ENCODE measurements at regions not wholly inside any gene's neighbourhood (a gene's known extent, or its start where the extent isn't known, plus 50 kb on each side); places are given as distances from the start of the nearest gene placed in this dataset.

GRCh38 chr11:128282053-128282452 lies 305.3 kb downstream of the ETS1 start:
- H3K27me3 Mint-ChIP-seq (ENCODE audit: insufficient read depth) = no peaks in the 10 kb centered on the region
- no peak overlapping the region for H3K4me3 Mint-ChIP-seq
- no peaks in the 10 kb centered on the region for H3K27me3 ChIP-seq (ENCODE audit: control insufficient read depth, insufficient read depth, low read length, poor library complexity, severe bottlenecking)
- no peak for DNase-seq
- no peaks in the 10 kb centered on the region for H3K36me3 Mint-ChIP-seq (ENCODE audit: low read depth)
- H3K9me3 Mint-ChIP-seq = no peaks in the 10 kb centered on the region
- H3K9ac ChIP-seq (ENCODE audit: extremely low read depth, low read length, poor library complexity, severe bottlenecking) = no peak overlapping the region
- no peak overlapping the region for H3K27ac ChIP-seq (ENCODE audit: low read depth, low read length)
- H3K27ac Mint-ChIP-seq = no peak overlapping the region
- TF ChIP-seq CTCF (conservative IDR thresholded peaks at IDR 0.05) = no peak
- H3K4me1 Mint-ChIP-seq = no peaks in the 10 kb centered on the region
- H3K4me3 ChIP-seq (ENCODE audit: low read length) = no peak overlapping the region
- H3K4me1 ChIP-seq (ENCODE audit: control insufficient read depth, insufficient read depth, low read length) = no peaks in the 10 kb centered on the region
- no peaks in the 10 kb centered on the region for H3K36me3 ChIP-seq (ENCODE audit: control insufficient read depth, insufficient read depth, low read length)
- H3K9me3 ChIP-seq (ENCODE audit: control insufficient read depth, low read length) = no peaks in the 10 kb centered on the region
- 96 to 100% methylated on average over 3 to 7 of the region's 7 CpGs for WGBS, 2 experiments (ENCODE audit: insufficient coverage in 1 of 2, insufficient read length in 1 of 2)

DNA sequence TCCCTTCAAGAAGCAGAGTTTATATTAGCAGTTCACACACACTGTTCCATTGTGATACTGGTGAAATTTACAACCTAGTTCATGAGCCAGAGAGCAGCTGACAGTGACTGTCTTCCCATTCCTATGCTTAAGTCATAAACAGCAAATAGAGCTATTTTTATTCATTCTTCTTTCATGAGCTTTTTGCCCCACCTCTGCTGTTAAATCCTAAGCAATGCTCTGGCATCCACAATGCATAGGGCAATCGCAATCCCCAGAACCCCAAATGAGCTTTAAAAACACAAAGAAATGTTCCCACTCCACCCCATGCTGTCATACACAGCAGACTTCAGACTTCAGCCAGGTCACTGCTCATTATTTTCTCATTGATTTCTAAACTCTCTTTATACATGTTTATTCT lies 307.5 kb downstream of the ETS1 start:
- Mint-ChIP-seq H3K4me3 (no peak overlapping the region), H3K4me1 (no peaks in the 10 kb centered on the region), H3K9me3 (no peaks in the 10 kb centered on the region), H3K27ac (no peak overlapping the region), H3K27me3 (ENCODE audit: insufficient read depth) (no peaks in the 10 kb centered on the region), H3K36me3 (ENCODE audit: low read depth) (no peaks in the 10 kb centered on the region)
- H3K9me3 ChIP-seq (ENCODE audit: control insufficient read depth, low read length) = no peaks in the 10 kb centered on the region
- H3K36me3 ChIP-seq (ENCODE audit: control insufficient read depth, insufficient read depth, low read length) = no peaks in the 10 kb centered on the region
- no peak for TF ChIP-seq CTCF (conservative IDR thresholded peaks at IDR 0.05)
- H3K27me3 ChIP-seq (ENCODE audit: control insufficient read depth, insufficient read depth, low read length, poor library complexity, severe bottlenecking) = no peaks in the 10 kb centered on the region
- no peak overlapping the region for H3K27ac ChIP-seq (ENCODE audit: low read depth, low read length)
- WGBS, 2 experiments (ENCODE audit: insufficient coverage in 1 of 2, insufficient read length in 1 of 2) = 20 to 76% methylated on average over 1 of the region's 1 CpG
- DNase-seq = no peak
- no peak overlapping the region for H3K4me3 ChIP-seq (ENCODE audit: low read length)
- H3K9ac ChIP-seq (ENCODE audit: extremely low read depth, low read length, poor library complexity, severe bottlenecking) = no peak overlapping the region
- no peaks in the 10 kb centered on the region for H3K4me1 ChIP-seq (ENCODE audit: control insufficient read depth, insufficient read depth, low read length)

DNA sequence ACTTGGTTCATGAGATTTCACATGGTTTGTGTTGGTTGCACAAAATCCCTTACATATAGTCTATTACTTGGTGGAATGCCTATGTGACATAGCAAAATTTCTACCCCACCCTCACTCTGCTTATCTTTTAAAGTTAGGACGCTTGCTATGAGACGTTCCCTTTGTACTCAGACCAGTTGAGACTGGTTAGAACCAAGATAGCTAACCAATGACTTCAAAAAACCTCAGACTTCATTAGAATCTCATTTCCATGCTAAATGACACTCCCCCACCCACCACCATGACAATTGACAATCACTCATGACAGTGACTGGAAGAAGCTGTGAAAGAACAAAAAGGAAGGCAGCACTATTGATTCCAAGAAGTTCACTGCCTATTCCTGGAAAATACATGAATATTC lies 313.6 kb downstream of the ETS1 start:
- Mint-ChIP-seq H3K9me3 (no peaks in the 10 kb centered on the region), H3K36me3 (ENCODE audit: low read depth) (no peaks in the 10 kb centered on the region), H3K27ac (no peak overlapping the region), H3K4me1 (peaks cover 7% of the 10 kb centered on the region), H3K27me3 (ENCODE audit: insufficient read depth) (no peaks in the 10 kb centered on the region), H3K4me3 (no peak overlapping the region)
- no peaks in the 10 kb centered on the region for H3K4me1 ChIP-seq (ENCODE audit: control insufficient read depth, insufficient read depth, low read length)
- WGBS, 2 experiments (ENCODE audit: insufficient coverage in 1 of 2, insufficient read length in 1 of 2) = 87% methylated on average over 2 of the region's 2 CpGs; no CpG with 5 or more reads in 1 of the 2 experiments
- no peak overlapping the region for H3K27ac ChIP-seq (ENCODE audit: low read depth, low read length)
- no peaks in the 10 kb centered on the region for H3K9me3 ChIP-seq (ENCODE audit: control insufficient read depth, low read length)
- no peaks in the 10 kb centered on the region for H3K36me3 ChIP-seq (ENCODE audit: control insufficient read depth, insufficient read depth, low read length)
- DNase-seq = no peak
- no peak overlapping the region for H3K4me3 ChIP-seq (ENCODE audit: low read length)
- H3K27me3 ChIP-seq (ENCODE audit: control insufficient read depth, insufficient read depth, low read length, poor library complexity, severe bottlenecking) = no peaks in the 10 kb centered on the region
- no peak for TF ChIP-seq CTCF (conservative IDR thresholded peaks at IDR 0.05)
- H3K9ac ChIP-seq (ENCODE audit: extremely low read depth, low read length, poor library complexity, severe bottlenecking) = no peak overlapping the region
